ENCODE measurements at regions not wholly inside any gene's neighbourhood (a gene's known extent, or its start where the extent isn't known, plus 50 kb on each side); places are given as distances from the start of the nearest gene placed in this dataset.
A peak's percentile ranks its signal among the peaks of the same experiment; 100 is the strongest.

DNA sequence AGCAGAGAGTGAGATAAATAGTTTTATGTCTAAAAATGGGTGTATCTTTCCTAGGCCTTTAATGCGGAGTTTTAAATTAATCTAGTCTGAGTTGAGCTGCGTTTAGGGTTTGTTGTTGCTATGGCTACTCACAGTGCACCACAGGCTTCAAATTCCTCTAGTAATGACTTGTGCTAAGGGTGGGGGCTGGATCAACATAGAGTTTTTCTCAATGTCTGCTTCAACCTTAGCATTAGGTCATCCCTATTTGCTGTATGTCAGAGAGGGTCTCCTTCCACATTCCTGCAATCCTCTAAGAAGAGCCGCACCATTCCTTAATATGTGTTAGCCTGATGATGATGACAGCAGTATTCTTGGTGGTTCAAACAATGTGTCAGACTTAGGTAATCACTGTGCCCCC, 465.6 kb upstream of the KIF2A start:
- intact Hi-C loops (cut with DNase I), result no loop called here
- peak in 2 of 5 donors; percentile 4 to 24 for DNase-seq
- Histone ChIP-seq H3K27ac (ENCODE audit: low read depth in 2 of 2, low read length in 2 of 2) (no peak overlapping the region), H3K4me3 (ENCODE audit: low read length in 3 of 3) (no peak overlapping the region), H3K9me3 (ENCODE audit: control insufficient read depth in 2 of 3, insufficient read depth in 1 of 3, low read length in 3 of 3) (no peaks in the 10 kb centered on the region), H3K36me3 (ENCODE audit: control insufficient read depth in 2 of 3, insufficient read depth in 3 of 3, low read length in 3 of 3) (no peaks in the 10 kb centered on the region), H3K27me3 (ENCODE audit: control insufficient read depth, insufficient read depth, low read length) (no peaks in the 10 kb centered on the region), H3K4me1 (ENCODE audit: control insufficient read depth in 2 of 3, insufficient read depth in 2 of 3, low read depth in 1 of 3, low read length in 3 of 3) (no peaks in the 10 kb centered on the region), H3K9ac (ENCODE audit: low read length in 3 of 3) (no peak overlapping the region)
- FAIRE-seq, result no peak
- TF ChIP-seq, protein P1, sequence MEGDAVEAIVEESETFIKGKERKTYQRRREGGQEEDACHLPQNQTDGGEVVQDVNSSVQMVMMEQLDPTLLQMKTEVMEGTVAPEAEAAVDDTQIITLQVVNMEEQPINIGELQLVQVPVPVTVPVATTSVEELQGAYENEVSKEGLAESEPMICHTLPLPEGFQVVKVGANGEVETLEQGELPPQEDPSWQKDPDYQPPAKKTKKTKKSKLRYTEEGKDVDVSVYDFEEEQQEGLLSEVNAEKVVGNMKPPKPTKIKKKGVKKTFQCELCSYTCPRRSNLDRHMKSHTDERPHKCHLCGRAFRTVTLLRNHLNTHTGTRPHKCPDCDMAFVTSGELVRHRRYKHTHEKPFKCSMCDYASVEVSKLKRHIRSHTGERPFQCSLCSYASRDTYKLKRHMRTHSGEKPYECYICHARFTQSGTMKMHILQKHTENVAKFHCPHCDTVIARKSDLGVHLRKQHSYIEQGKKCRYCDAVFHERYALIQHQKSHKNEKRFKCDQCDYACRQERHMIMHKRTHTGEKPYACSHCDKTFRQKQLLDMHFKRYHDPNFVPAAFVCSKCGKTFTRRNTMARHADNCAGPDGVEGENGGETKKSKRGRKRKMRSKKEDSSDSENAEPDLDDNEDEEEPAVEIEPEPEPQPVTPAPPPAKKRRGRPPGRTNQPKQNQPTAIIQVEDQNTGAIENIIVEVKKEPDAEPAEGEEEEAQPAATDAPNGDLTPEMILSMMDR (IDR thresholded peaks at IDR 0.05; ENCODE audit: borderline replicate concordance, extremely low read depth, insufficient read depth), result no peak

DNA sequence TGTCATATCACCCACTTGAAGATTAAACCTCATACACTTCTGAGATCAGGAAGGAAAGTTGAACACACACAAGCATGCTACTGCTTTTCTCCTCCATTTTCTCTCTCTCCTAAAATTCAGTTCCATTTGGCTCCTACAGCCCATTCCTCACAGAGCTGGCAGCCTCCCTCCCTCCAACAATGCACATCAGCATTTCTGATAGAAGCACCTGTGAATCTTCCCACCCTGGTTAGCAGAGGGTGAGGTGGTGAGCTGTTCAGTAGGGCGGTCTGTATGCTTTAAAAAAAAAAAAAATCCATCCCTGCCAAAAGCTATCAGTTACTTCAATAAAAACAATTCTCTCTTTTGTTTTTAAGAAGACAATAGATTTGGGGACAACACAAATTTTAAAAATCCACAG, 463.2 kb upstream of the KIF2A start:
- no peak overlapping the region for H3K9ac ChIP-seq (ENCODE audit: low read length in 3 of 3)
- no peaks in the 10 kb centered on the region for H3K4me1 ChIP-seq (ENCODE audit: control insufficient read depth in 2 of 3, insufficient read depth in 2 of 3, low read depth in 1 of 3, low read length in 3 of 3)
- H3K27me3 ChIP-seq (ENCODE audit: control insufficient read depth, insufficient read depth, low read length), result no peaks in the 10 kb centered on the region
- H3K36me3 ChIP-seq (ENCODE audit: control insufficient read depth in 2 of 3, insufficient read depth in 3 of 3, low read length in 3 of 3), result no peaks in the 10 kb centered on the region
- no peak overlapping the region for H3K27ac ChIP-seq (ENCODE audit: low read depth in 2 of 2, low read length in 2 of 2)
- TF ChIP-seq, protein P1 (IDR thresholded peaks at IDR 0.05; ENCODE audit: borderline replicate concordance, extremely low read depth, insufficient read depth), result no peak
- FAIRE-seq (no peak), DNase-seq (no peak)
- H3K9me3 ChIP-seq (ENCODE audit: control insufficient read depth in 2 of 3, insufficient read depth in 1 of 3, low read length in 3 of 3), result no peaks in the 10 kb centered on the region
- H3K4me3 ChIP-seq (ENCODE audit: low read length in 3 of 3), result no peak overlapping the region
- intact Hi-C loops (cut with DNase I), result no loop called here

GRCh38 chr5:61850696-61851095, 455.3 kb upstream of the KIF2A start:
- no peaks in the 10 kb centered on the region for H3K4me1 ChIP-seq (ENCODE audit: control insufficient read depth in 2 of 3, insufficient read depth in 2 of 3, low read depth in 1 of 3, low read length in 3 of 3)
- TF ChIP-seq, protein P1 (IDR thresholded peaks at IDR 0.05; ENCODE audit: borderline replicate concordance, extremely low read depth, insufficient read depth), result no peak
- no peaks in the 10 kb centered on the region for H3K36me3 ChIP-seq (ENCODE audit: control insufficient read depth in 2 of 3, insufficient read depth in 3 of 3, low read length in 3 of 3)
- peaks cover 0 to 3% (median 0%) of the 10 kb centered on the region in 3 donors for H3K9me3 ChIP-seq (ENCODE audit: control insufficient read depth in 2 of 3, insufficient read depth in 1 of 3, low read length in 3 of 3)
- no peak overlapping the region for H3K4me3 ChIP-seq (ENCODE audit: low read length in 3 of 3)
- FAIRE-seq (no peak), DNase-seq (no peak)
- intact Hi-C loops (cut with DNase I), result no loop called here
- H3K27ac ChIP-seq (ENCODE audit: low read depth in 2 of 2, low read length in 2 of 2), result no peak overlapping the region
- no peaks in the 10 kb centered on the region for H3K27me3 ChIP-seq (ENCODE audit: control insufficient read depth, insufficient read depth, low read length)
- H3K9ac ChIP-seq (ENCODE audit: low read length in 3 of 3), result no peak overlapping the region

- Histone ChIP-seq H3K27ac (ENCODE audit: low read depth in 2 of 2, low read length in 2 of 2) (no peak overlapping the region), H3K36me3 (ENCODE audit: control insufficient read depth in 2 of 3, insufficient read depth in 3 of 3, low read length in 3 of 3) (no peaks in the 10 kb centered on the region), H3K27me3 (ENCODE audit: control insufficient read depth, insufficient read depth, low read length) (no peaks in the 10 kb centered on the region), H3K9me3 (ENCODE audit: control insufficient read depth in 2 of 3, insufficient read depth in 1 of 3, low read length in 3 of 3) (peaks cover 0 to 3% (median 0%) of the 10 kb centered on the region in 3 donors), H3K4me1 (ENCODE audit: control insufficient read depth in 2 of 3, insufficient read depth in 2 of 3, low read depth in 1 of 3, low read length in 3 of 3) (no peaks in the 10 kb centered on the region), H3K4me3 (ENCODE audit: low read length in 3 of 3) (no peak overlapping the region), H3K9ac (ENCODE audit: low read length in 3 of 3) (no peak overlapping the region)
- intact Hi-C loops (cut with DNase I), result no loop called here
- FAIRE-seq, result no peak
- DNase-seq, result no peak
- TF ChIP-seq, protein P1 (IDR thresholded peaks at IDR 0.05; ENCODE audit: borderline replicate concordance, extremely low read depth, insufficient read depth), result no peak
Observed at GRCh38 chr5:61854531-61854930, 451.5 kb upstream of the KIF2A start.

Data from kidney (tissue), 13 donors.